ENCODE measurements at regions not wholly inside any gene's neighbourhood (a gene's known extent, or its start where the extent isn't known, plus 50 kb on each side); places are given as distances from the start of the nearest gene placed in this dataset.
"Not testable (repeated sequence)": the region's sequence is repeated elsewhere in the genome, so short reads cannot be mapped to it uniquely, and the experiment has no call there.

- TF ChIP-seq EZH2 (IDR thresholded peaks at IDR 0.05; ENCODE audit: borderline replicate concordance, low read depth, low read length, severe bottlenecking); CTCF (IDR thresholded peaks at IDR 0.05; ENCODE audit: borderline replicate concordance, extremely low read depth, low read length, poor library complexity, severe bottlenecking): not testable (repeated sequence)
These were observed 326.8 kb upstream of the ONECUT1 start for GRCh38 chr15:53116915-53117314.
